ENCODE measurements at regions not wholly inside any gene's neighbourhood (a gene's known extent, or its start where the extent isn't known, plus 50 kb on each side); places are given as distances from the start of the nearest gene placed in this dataset.
"Not testable (repeated sequence)": the region's sequence is repeated elsewhere in the genome, so short reads cannot be mapped to it uniquely, and the experiment has no call there.

DNA sequence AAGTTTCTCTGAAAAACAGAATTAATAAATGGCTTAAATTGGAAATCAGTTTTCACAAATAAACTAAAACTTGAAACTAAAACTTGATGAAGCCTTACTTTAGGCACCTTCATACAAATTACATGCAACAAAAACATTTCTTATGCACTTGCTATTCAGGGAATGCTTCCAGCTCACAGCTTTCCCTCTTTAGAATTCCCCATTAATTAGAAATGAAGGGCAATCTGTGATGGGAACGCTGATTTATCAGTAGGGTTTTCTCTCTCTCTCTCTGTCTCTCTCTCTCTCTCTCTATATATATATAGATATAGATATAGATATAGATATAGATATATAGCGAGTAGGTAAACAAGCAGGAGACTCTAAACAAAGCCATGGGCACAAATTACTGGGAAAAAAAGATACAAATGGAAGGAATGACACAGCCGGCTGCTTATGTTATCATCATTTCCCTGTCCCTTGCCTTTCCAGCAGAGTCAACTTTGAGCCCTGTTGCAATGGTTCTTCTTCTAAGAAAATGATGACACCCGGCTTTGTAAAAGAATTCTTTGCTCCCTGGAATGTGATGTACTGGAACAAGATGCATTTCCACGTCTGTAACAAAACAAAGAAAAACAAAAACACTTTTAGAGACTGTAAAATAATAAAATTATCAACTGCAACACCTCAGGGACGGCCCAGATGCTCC lies 1121.6 kb upstream of the TMEM132C start:
- no peak for DNase-seq (ENCODE audit: low read depth)

DNA sequence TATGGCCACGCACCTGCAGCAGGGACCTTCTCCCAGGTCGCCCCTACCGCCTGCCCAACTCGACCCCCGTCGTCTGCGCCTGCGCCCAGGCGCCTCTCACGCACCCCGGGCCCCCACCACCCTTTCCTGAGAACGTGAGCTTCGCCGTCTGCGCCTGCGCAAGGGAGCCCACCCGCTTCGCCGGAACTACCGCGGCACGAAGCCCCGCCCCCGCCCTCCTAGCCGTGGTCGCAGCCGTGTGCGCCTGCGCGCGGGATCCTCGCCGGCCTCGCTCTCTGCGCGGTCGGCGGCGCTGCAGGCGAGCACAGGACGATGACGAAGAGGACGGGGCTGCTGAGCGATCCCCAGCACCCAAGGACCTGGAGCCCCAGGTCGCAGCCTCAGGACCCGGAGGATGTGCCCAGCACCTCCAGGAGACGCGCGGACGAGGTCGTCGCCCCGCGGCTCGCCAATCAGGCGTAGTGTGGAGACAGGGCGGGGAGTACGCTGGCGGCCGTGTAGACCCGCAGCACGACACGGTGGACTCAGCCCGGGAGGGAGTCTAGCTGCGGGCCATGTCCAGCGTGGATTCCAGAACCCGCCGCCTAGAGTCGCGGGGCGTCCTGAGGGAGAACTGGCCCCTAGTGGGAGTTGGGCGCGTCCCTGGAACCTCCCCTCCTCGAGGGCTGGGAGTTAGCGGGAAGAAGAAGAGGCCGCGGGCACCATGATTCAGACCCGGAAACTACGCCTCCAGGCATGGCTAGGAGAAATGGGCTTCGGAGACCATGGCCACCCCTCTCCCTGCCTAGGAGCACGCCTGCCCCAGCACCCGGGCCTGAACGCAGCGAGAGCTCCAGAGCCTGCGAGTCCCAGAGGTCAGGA lies 1120.8 kb upstream of the TMEM132C start:
- DNase-seq (ENCODE audit: low read depth) = no peak

GRCh38 chr12:127146991-127147718 lies 1119.8 kb upstream of the TMEM132C start:
- DNase-seq (ENCODE audit: low read depth) = no peak

DNA sequence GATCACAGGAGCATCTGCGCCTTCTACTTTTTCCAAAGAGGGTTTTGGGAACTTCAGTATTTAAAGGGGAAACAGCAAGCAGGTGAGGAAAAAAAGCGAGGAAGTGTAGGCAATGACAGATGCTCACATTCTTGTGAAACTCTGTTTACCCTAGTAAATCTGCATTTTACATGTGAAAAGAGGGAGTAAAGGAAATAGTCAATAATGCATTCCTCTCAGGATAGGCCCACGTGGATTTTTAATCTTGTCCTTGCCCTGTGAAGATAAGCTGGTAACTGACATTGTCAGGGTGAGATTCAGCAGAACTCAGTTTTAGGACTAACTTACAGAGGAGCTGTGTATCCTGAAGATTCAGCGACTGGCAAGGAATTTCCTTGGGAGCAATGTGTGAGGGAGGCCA lies 1119.2 kb upstream of the TMEM132C start:
- no peak for DNase-seq (ENCODE audit: low read depth)

DNA sequence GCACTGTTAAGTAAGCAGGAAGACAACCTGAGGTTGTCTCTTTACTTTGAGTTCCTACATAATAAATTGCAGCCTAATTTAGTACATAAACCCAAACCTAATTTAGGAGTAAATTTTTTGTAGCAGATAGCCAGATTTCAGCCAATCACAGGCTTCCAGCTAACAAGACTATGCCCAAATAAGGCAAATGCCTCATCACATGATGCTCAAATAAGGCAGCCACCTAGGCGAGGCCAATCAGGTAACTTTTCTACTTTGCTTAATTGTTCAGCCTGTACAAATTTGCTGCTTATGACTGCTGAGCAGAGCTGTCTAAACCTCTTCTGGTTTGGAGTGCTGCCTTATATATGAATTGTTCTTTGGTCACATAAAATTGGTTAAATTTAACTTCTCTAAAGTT lies 1118.7 kb upstream of the TMEM132C start:
- DNase-seq (ENCODE audit: low read depth) = no peak

DNA sequence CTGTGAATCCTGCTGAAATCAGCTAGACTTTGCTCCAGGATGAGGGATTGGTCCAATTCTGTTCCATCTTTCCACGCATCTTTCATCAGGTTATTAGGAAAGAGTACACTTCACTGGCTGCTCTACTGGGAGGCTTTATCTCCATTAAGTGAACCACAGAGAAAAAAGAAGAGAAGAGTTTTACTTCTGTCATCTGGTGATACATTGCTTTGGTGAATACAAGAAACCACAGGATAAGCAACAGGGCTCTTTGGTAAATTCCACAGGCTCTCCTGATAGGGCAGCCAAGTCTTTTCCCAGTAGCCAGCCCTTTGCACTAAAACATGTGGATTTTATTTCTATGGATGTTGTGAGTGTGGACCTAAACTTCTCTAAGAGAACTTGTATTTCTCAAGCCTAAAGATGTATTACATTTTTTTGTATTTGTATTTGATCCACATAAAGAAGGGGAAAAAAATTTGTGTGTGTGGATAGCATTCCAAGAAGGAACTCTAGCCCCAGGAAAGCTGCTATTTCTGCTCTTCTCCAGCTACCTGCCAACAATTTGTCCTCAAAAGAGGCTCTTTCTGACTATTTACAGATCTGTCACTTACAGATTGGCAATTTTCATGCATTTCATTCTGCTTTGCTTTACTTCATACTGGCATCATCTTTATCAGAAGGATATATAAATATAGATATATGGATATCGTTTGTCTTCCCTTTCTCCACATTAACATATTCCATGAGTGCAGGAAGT lies 1117.6 kb upstream of the TMEM132C start:
- DNase-seq (ENCODE audit: low read depth) = no peak

DNA sequence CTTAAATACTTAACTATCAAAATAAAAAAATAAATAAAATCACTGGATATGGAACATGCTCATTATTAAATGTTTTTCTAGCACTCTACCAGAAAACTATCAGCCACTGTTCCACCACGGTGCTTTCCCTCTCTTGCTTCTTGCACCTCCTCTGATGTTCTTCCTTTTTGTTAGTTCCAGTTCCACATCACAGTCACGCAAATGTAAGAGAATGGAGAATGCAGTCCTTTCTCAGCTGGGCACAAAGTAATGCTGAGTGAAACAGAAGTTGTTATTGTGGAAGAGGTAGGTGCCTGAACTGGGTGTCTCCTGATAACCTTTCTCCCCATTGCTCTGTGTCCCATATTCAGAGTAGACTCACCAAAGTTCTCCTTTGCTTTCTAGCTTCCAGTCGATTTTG lies 1116.9 kb upstream of the TMEM132C start:
- DNase-seq (ENCODE audit: low read depth) = no peak

DNA sequence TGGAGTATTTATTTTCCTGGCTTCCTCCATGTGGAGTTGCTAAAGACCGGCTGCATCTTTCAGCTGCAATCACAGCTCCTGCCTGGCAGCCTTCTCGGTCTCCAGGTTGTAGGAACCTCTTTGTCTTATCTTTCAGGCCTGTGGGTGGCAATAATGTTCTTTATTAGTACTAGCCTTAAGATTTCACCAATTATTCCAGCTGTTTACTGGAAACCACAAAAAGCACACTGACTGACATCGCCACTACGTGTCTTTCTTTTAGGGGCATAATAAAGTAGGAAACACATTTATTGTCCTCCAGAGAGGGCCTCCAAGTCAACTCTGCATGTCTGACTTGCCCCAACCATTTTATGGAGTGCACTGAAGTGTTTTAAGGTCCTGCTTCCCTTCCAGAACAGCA lies 1116.5 kb upstream of the TMEM132C start:
- DNase-seq (ENCODE audit: low read depth) = no peak

- no peak for DNase-seq (ENCODE audit: low read depth)
Observed at GRCh38 chr12:127150956-127151355, 1116.0 kb upstream of the TMEM132C start.

GRCh38 chr12:127153996-127154395 lies 1113.0 kb upstream of the TMEM132C start:
- no peak for DNase-seq (ENCODE audit: low read depth)

DNA sequence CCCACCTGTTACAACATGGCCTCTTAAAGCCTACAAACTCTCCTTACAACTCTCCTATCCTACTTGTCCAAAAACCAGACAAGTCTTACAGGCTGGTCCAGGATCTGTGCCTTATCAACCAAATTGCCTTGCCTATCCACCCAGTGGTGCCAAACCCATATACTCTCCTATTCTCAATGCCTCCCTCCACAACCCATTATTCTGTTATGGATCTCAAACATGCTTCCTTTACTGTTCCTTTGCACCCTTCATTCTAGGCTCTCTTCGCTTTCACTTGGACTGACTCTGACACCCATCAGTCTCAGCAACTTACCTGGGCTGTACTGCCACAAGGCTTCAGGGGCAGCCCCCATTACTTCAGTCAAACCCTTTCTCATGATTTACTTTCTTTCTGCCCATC lies 1112.1 kb upstream of the TMEM132C start:
- DNase-seq (ENCODE audit: low read depth) = not testable (repeated sequence)

- DNase-seq (ENCODE audit: low read depth) = not testable (repeated sequence)
Observed at GRCh38 chr12:127155935-127156619, 1110.9 kb upstream of the TMEM132C start.

GRCh38 chr12:127157501-127158366 lies 1109.2 kb upstream of the TMEM132C start:
- not testable (repeated sequence) for DNase-seq (ENCODE audit: low read depth)

DNA sequence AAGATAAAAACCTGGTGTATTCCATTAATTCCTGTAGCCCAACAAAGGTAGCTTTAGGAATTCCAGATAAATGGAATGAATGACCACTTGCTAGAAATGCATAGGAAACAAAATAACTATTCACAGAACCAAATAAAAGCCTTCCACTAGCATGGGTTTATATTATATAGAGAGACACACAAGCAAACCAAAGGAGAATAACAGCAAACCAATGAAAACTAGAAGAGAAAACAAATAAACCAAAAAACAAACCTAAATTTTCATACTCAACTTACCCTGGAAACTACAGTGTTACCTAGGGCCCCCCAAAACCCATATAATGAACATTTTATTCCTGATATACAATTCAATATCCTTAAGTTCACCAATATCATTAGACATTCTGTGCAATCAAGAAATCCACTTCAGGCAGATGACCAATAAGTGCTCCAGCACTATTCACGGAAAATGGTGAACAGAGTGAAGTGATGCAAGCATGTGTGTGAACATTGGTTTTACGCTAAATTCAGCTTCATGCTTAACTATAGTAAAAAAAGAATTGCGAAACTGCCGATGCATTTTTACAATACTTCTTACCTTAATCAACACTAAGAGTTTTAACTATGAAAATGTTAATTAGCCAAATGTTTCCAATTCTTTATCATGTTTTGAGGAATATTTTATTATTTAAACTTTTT lies 1108.4 kb upstream of the TMEM132C start:
- DNase-seq (ENCODE audit: low read depth) = no peak

GRCh38 chr12:127161466-127161865 lies 1105.5 kb upstream of the TMEM132C start:
- DNase-seq (ENCODE audit: low read depth) = no peak

GRCh38 chr12:127162307-127162706 lies 1104.7 kb upstream of the TMEM132C start:
- no peak for DNase-seq (ENCODE audit: low read depth)

- DNase-seq (ENCODE audit: low read depth) = no peak
Observed at GRCh38 chr12:127162902-127163301, 1104.1 kb upstream of the TMEM132C start.

- no peak for DNase-seq (ENCODE audit: low read depth)
Observed at GRCh38 chr12:127165567-127166392, 1101.2 kb upstream of the TMEM132C start.

Data from HS-27A (cell line).